A549 (cell line): ENCODE measurements at regions not wholly inside any gene's neighbourhood (a gene's known extent, or its start where the extent isn't known, plus 50 kb on each side); places are given as distances from the start of the nearest gene placed in this dataset.

ENCODE experiments used
- ATAC-seq, 2 experiments: fragments of 200-7000 bp in 1 of 2; fragments of >200 bp in 1 of 2; cut with Nextera tagmentation in 1 of 2; cut with Tn5 transposase in 1 of 2; 3 replicates each; pipeline versions ENCODE4 v1.8.0 to v1.9.1; 2018 to 2020; ENCODE audit warnings: mild to moderate bottlenecking in 1 of 2, moderate library complexity in 1 of 2
- CTCF ChIA-PET: fragments of 300-600 bp; sonication (Branson Sonifier 250); formaldehyde crosslinking; extraction: SDS; loops from one replicate; lab custom pipeline; 2021; ENCODE audit warnings: antibody characterized with exemption, inconsistent platforms; lab: Yijun Ruan, JAX
- POLR2A ChIA-PET: fragments of 350-600 bp; formaldehyde crosslinking; extraction: SDS; loops from one replicate; lab custom pipeline; 2021; ENCODE audit warnings: antibody characterized with exemption, inconsistent platforms; lab: Yijun Ruan, JAX
- DNase-seq, 2 experiments: peaks; one replicate each; pipeline versions ENCODE4 v3.0.0 to v3.0.0-alpha.2; 2011 to 2016; ENCODE audit warnings: low read depth in 1 of 2, low spot score in 1 of 2
- FAIRE-seq: peaks from 2 replicates; lab custom pipeline; 2011; peaks lifted over from hg19 to GRCh38; lab: Jason Lieb, UNC
- H3K27ac ChIP-seq, 2 experiments: fragments of >200 bp; sonication (Bioruptor Twin); formaldehyde crosslinking; 3 replicates each; pipeline ENCODE4 v1.5.1; 2016 to 2017
- H3K4me1 ChIP-seq: fragments of >200 bp; sonication (Bioruptor Twin); formaldehyde crosslinking; 3 replicates; pipeline ENCODE4 v1.6.1; 2016
- H3K4me2 ChIP-seq: fragments of >200 bp; sonication (Bioruptor Twin); formaldehyde crosslinking; 3 replicates; pipeline ENCODE4 v1.6.1; 2016
- H3K4me3 ChIP-seq: fragments of >200 bp; sonication (Bioruptor Twin); formaldehyde crosslinking; 3 replicates; pipeline ENCODE4 v1.5.1; 2016
- H3K9me3 ChIP-seq: fragments of >200 bp; sonication (Bioruptor Twin); formaldehyde crosslinking; 3 replicates; pipeline ENCODE4 v1.6.1; 2016
- ATOH8 ChIP-seq: fragments of 250-450 bp; sonication (Bioruptor Pico); IDR thresholded peaks from 2 replicates; pipeline ENCODE4 v1.5.0; 2020; ENCODE audit warnings: low read depth, mild to moderate bottlenecking, moderate library complexity
- E2F6 ChIP-seq: IDR thresholded peaks from 2 replicates; pipeline ENCODE4 v1.6.1; 2012; ENCODE audit warnings: low read depth, borderline replicate concordance
- EHF ChIP-seq: fragments of 250-450 bp; sonication (Bioruptor Pico); IDR thresholded peaks from 2 replicates; pipeline ENCODE4 v1.5.0; 2020; ENCODE audit warnings: mild to moderate bottlenecking
- ELK1 ChIP-seq: fragments of 150-350 bp; IDR thresholded peaks from 2 replicates; pipeline ENCODE4 v1.6.1; 2014; ENCODE audit warnings: low read depth, mild to moderate bottlenecking, low read length
- EP300 ChIP-seq, 2 experiments: fragments of >200 bp; sonication (Bioruptor Twin); formaldehyde crosslinking; IDR thresholded peaks; 2 replicates in 1 of 2; 3 replicates in 1 of 2; pipeline ENCODE4 v1.6.1; 2016 to 2017
- FOXS1 ChIP-seq: fragments of 250-450 bp; sonication (Bioruptor Pico); IDR thresholded peaks from 2 replicates; pipeline ENCODE4 v1.5.0; 2020; ENCODE audit warnings: mild to moderate bottlenecking, moderate library complexity
- GATA3 ChIP-seq: IDR thresholded peaks from 2 replicates; pipeline ENCODE4 v1.6.1; 2012; ENCODE audit warnings: borderline replicate concordance
- HEYL ChIP-seq: fragments of 250-450 bp; sonication (Bioruptor Pico); IDR thresholded peaks from 2 replicates; pipeline ENCODE4 v1.8.0; 2021; ENCODE audit warnings: mild to moderate bottlenecking, moderate library complexity
- JUN ChIP-seq, 2 experiments: fragments of >200 bp; sonication (Bioruptor Twin); formaldehyde crosslinking; IDR thresholded peaks; 2 replicates in 1 of 2; 3 replicates in 1 of 2; pipeline ENCODE4 v1.6.1; 2016 to 2017
- KDM5A ChIP-seq: fragments of 200-600 bp; sonication (generic); IDR thresholded peaks from 2 replicates; pipeline ENCODE4 v1.6.1; 2016; ENCODE audit warnings: antibody characterized with exemption, mild to moderate bottlenecking
- MAFK ChIP-seq: fragments of 450-650 bp; IDR thresholded peaks from 2 replicates; pipeline ENCODE4 v1.6.1; 2014; ENCODE audit not compliant: partially characterized antibody
- NFE2L2 ChIP-seq: fragments of 150-350 bp; conservative IDR thresholded peaks from 2 replicates; pipeline ENCODE4 v1.6.1; 2014; ENCODE audit warnings: low read length
- NPAS2 ChIP-seq: fragments of 250-450 bp; sonication (Bioruptor Pico); IDR thresholded peaks from 2 replicates; pipeline ENCODE4 v1.8.0; 2022; ENCODE audit warnings: mild to moderate bottlenecking, moderate library complexity, borderline replicate concordance
- POLR2A ChIP-seq: IDR thresholded peaks from 2 replicates; pipeline ENCODE4 v1.6.1; 2012; ENCODE audit warnings: mild to moderate bottlenecking, low read length
- REST ChIP-seq: fragments of 200-600 bp; sonication (generic); IDR thresholded peaks from 2 replicates; pipeline ENCODE4 v1.6.1; 2016; ENCODE audit warnings: antibody characterized with exemption, mild to moderate bottlenecking, moderate library complexity
- ZNF302 ChIP-seq: fragments of 250-450 bp; sonication (Bioruptor Pico); IDR thresholded peaks from 2 replicates; pipeline ENCODE4 v1.9.0; 2021; ENCODE audit warnings: inconsistent platforms, mild to moderate bottlenecking, moderate library complexity
- ZSCAN20 ChIP-seq: fragments of 250-450 bp; sonication (Bioruptor Pico); IDR thresholded peaks from 2 replicates; pipeline ENCODE4 v1.8.0; 2022; ENCODE audit warnings: mild to moderate bottlenecking, moderate library complexity
- WGBS: methylation state at CpG from one replicate; pipeline ENCODE4 v1.1.6; 2017; ENCODE audit errors: missing lambda C conversion rate; 5-methylcytosine and 5-hydroxymethylcytosine counted together

- H3K9me3 ChIP-seq = no peaks in the 10 kb centered on the region
- H3K4me1 ChIP-seq = peaks cover 29% of the 10 kb centered on the region; the same call in 1 of the 3 replicates
- FAIRE-seq (no peak), ATAC-seq (peak in 1 of 2 experiments; percentile 31; a peak in 1 of 6 replicates), DNase-seq (peak in 1 of 2 experiments; percentile 22)
- TF ChIP-seq JUN (IDR thresholded peaks at IDR 0.05) (no peak), NFE2L2 (0 out of 2 replicates have a peak, but pooled peaks have one; percentile 11), MAFK (peak; percentile 53), FOXS1 (no peak), ZNF302 (CRISPR knock-in tag) (no peak), NPAS2 (no peak), HEYL (no peak), KDM5A (no peak), EP300 (IDR thresholded peaks at IDR 0.05) (no peak), E2F6 (no peak), REST (no peak), GATA3 (no peak), ATOH8 (CRISPR knock-in tag) (no peak), ZSCAN20 (CRISPR knock-in tag) (no peak), ELK1 (no peak)
- no peak overlapping the region for H3K27ac ChIP-seq
- no peak overlapping the region for H3K4me2 ChIP-seq
- ChIA-PET POLR2A (no interaction called here), CTCF (no interaction called here)
- no peak overlapping the region for H3K4me3 ChIP-seq
- WGBS = 56% methylated on average over 2 of the region's 2 CpGs
Measured at GRCh38 chr6:108742041-108742440, 106.2 kb upstream of the ARMC2 start.

- Histone ChIP-seq H3K9me3 (no peaks in the 10 kb centered on the region), H3K4me1 (peaks cover 15% of the 10 kb centered on the region; the same call in 1 of the 3 replicates), H3K27ac (no peak overlapping the region)
- ATAC-seq = no peak
- ChIA-PET POLR2A (no interaction called here), CTCF (interaction anchor here (0.9 kb wide), 1 partner anchor 149 kb away, joined by 3 read pairs; no protein-coding TSS in a partner anchor)
- WGBS = 46% methylated on average over 8 of the region's 8 CpGs
- DNase-seq = no peak
- TF ChIP-seq POLR2A (no peak), EHF (no peak)
- TF ChIP-seq, all 56 proteins: peak for 0
- peak overlapping the region; percentile 19; the same call in 1 of the 3 replicates for H3K4me2 ChIP-seq
- H3K4me3 ChIP-seq = no peak overlapping the region
- no peak for FAIRE-seq
Measured at GRCh38 chr6:108744244-108744972, 103.8 kb upstream of the ARMC2 start.
